DND-41 (cell line): ENCODE measurements at regions not wholly inside any gene's neighbourhood (a gene's known extent, or its start where the extent isn't known, plus 50 kb on each side); places are given as distances from the start of the nearest gene placed in this dataset.

Experiments
- EZH2 ChIP-seq: IDR thresholded peaks from 3 replicates; pipeline ENCODE4 v1.6.1; 2012; ENCODE audit warnings: borderline replicate concordance, low read depth, mild to moderate bottlenecking, moderate library complexity, low read length, inconsistent platforms; ENCODE audit not compliant: severe bottlenecking
- TF ChIP-seq, protein P1 (sequence below): IDR thresholded peaks from 2 replicates; pipeline ENCODE4 v1.5.1; 2012; ENCODE audit warnings: borderline replicate concordance, low read length, moderate library complexity, mild to moderate bottlenecking; ENCODE audit not compliant: poor library complexity, severe bottlenecking; ENCODE audit errors: extremely low read depth

DNA sequence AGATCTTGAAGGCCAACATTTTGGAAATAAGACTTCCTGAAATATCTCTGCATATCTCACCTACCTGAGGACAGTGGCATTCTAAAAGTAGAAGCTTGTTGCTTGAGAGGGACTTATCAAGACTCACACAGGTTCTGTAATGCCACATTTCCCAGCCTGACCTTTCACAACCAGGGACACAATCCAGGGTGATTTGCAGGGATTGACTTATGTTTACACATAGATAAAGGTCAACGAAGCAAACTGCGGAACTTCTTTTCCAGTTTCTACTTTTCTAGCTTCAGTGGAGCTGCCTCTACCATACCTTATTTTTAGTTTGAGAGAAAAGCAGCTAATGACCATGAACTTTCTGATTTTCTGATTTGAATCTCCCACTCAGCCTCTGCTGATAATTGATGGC, 148.7 kb downstream of the SLC16A9 start:
- TF ChIP-seq, protein P1, sequence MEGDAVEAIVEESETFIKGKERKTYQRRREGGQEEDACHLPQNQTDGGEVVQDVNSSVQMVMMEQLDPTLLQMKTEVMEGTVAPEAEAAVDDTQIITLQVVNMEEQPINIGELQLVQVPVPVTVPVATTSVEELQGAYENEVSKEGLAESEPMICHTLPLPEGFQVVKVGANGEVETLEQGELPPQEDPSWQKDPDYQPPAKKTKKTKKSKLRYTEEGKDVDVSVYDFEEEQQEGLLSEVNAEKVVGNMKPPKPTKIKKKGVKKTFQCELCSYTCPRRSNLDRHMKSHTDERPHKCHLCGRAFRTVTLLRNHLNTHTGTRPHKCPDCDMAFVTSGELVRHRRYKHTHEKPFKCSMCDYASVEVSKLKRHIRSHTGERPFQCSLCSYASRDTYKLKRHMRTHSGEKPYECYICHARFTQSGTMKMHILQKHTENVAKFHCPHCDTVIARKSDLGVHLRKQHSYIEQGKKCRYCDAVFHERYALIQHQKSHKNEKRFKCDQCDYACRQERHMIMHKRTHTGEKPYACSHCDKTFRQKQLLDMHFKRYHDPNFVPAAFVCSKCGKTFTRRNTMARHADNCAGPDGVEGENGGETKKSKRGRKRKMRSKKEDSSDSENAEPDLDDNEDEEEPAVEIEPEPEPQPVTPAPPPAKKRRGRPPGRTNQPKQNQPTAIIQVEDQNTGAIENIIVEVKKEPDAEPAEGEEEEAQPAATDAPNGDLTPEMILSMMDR, result no peak
- TF ChIP-seq EZH2, result no peak
